ENCODE measurements at regions not wholly inside any gene's neighbourhood (a gene's known extent, or its start where the extent isn't known, plus 50 kb on each side); places are given as distances from the start of the nearest gene placed in this dataset.
A peak's percentile ranks its signal among the peaks of the same experiment; 100 is the strongest.

DNA sequence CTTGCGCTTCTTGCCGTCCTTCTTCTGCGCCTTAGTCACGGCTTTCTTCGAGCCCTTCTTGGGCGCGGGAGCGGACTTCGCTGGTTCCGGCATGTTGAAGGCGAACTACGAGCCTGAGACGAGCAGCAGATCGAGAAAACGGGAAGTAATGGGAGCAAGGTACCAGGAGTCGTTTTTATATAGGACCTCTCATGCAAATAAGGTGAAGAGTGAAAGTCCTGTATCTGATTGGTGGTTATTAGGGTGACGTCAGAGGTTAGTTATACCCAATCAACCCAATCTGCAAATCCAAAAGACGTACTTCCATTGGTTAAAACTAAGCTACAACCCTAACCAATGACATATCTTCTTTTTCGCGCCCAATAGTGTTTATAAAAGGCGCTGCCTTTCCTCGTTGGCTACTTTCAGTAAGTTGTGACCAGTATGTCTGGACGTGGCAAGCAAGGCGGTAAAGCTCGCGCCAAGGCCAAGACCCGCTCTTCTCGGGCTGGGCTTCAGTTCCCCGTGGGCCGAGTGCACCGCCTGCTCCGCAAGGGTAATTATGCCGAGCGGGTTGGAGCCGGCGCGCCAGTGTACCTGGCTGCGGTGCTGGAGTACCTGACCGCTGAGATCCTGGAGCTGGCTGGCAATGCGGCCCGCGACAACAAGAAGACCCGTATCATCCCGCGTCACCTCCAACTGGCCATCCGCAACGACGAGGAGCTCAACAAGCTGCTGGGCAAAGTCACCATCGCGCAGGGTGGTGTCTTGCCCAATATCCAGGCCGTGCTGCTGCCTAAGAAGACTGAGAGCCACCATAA, 100.6 kb upstream of the PRSS16 start (continued):
- TF ChIP-seq NR2F2 (IDR thresholded peaks at IDR 0.05) (no peak), YY1 (IDR thresholded peaks at IDR 0.05) (no peak), RAD21 (IDR thresholded peaks at IDR 0.05) (peak in 1 of 2 donors; percentile 29), GABPA (IDR thresholded peaks at IDR 0.05 in 1 of 2, conservative IDR thresholded peaks at IDR 0.05 in 1 of 2) (no peak), SP1 (IDR thresholded peaks at IDR 0.05) (peak; percentile 95), TAF1 (conservative IDR thresholded peaks at IDR 0.05) (peak; percentile 96), HNF4G (IDR thresholded peaks at IDR 0.05) (no peak), FOXA2 (IDR thresholded peaks at IDR 0.05) (no peak)

DNA sequence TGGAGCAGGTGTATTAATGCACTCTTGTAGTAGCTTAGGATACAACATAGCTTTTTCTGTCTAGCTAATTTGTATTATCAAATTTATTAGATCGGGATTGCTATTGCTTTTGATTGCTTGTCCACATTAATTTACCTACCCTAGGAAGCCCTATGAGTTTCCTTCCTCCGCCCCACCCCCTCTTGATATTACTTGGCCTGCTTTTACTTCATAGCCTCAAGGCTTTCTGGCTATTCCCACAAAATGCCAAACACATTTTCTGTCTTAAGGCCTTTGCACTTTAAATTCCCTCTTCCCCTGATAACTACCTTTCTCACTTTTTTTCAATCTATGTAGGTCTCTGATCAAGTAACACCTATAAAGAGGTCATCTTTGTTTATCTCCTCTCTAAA, 99.1 kb upstream of the PRSS16 start:
- peaks cover 0 to 21% (median 9%) of the 10 kb centered on the region in 4 donors for H3K4me1 ChIP-seq (ENCODE audit: control insufficient read depth in 4 of 4, insufficient read depth in 4 of 4, low read length in 3 of 4)
- TF ChIP-seq YY1 (IDR thresholded peaks at IDR 0.05): no peak
- no peak for TF ChIP-seq CTCF (IDR thresholded peaks at IDR 0.05; ENCODE audit: low read depth, low read length, missing input control)
- TF ChIP-seq HNF4A (conservative IDR thresholded peaks at IDR 0.05): no peak
- TF ChIP-seq JUND (IDR thresholded peaks at IDR 0.05): no peak
- no peak for TF ChIP-seq FOXA1 (IDR thresholded peaks at IDR 0.05)
- no peak for TF ChIP-seq TAF1 (conservative IDR thresholded peaks at IDR 0.05)
- TF ChIP-seq, protein P1, sequence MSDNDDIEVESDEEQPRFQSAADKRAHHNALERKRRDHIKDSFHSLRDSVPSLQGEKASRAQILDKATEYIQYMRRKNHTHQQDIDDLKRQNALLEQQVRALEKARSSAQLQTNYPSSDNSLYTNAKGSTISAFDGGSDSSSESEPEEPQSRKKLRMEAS (IDR thresholded peaks at IDR 0.05): no peak
- TF ChIP-seq NR2F2 (IDR thresholded peaks at IDR 0.05): no peak
- no peak for TF ChIP-seq EGR1 (IDR thresholded peaks at IDR 0.05; ENCODE audit: low read depth in 2 of 2)
- TF ChIP-seq FOXA2 (IDR thresholded peaks at IDR 0.05): no peak
- TF ChIP-seq GABPA (IDR thresholded peaks at IDR 0.05 in 1 of 2, conservative IDR thresholded peaks at IDR 0.05 in 1 of 2): no peak
- TF ChIP-seq SP1 (IDR thresholded peaks at IDR 0.05): no peak
- TF ChIP-seq RAD21 (IDR thresholded peaks at IDR 0.05): no peak
- no peaks in the 10 kb centered on the region for H3K36me3 ChIP-seq (ENCODE audit: control insufficient read depth in 4 of 4, insufficient read depth in 3 of 4, low read depth in 1 of 4, low read length in 3 of 4)
- H3K9ac ChIP-seq (ENCODE audit: low read depth in 1 of 2, low read length in 2 of 2): no peak overlapping the region
- H3K27me3 ChIP-seq (ENCODE audit: control insufficient read depth in 4 of 4, insufficient read depth in 4 of 4, low read length in 3 of 4): no peaks in the 10 kb centered on the region
- no peak for DNase-seq (ENCODE audit: low spot score)
- H3K4me3 ChIP-seq (ENCODE audit: low read depth in 1 of 3, low read length in 3 of 3): no peak overlapping the region
- WGBS: 95% methylated on average over 2 of the region's 2 CpGs
- H3K9me3 ChIP-seq (ENCODE audit: control insufficient read depth in 4 of 4, low read length in 3 of 4): no peaks in the 10 kb centered on the region
- H3K27ac ChIP-seq (ENCODE audit: low read depth in 1 of 2, low read length in 2 of 2): no peak overlapping the region

- H3K9me3 ChIP-seq (ENCODE audit: control insufficient read depth in 4 of 4, low read length in 3 of 4): no peaks in the 10 kb centered on the region
- no peaks in the 10 kb centered on the region for H3K36me3 ChIP-seq (ENCODE audit: control insufficient read depth in 4 of 4, insufficient read depth in 3 of 4, low read depth in 1 of 4, low read length in 3 of 4)
- no peak for DNase-seq (ENCODE audit: low spot score)
- 56% methylated on average over 1 of the region's 1 CpG for WGBS
- H3K27ac ChIP-seq (ENCODE audit: low read depth in 1 of 2, low read length in 2 of 2): no peak overlapping the region
- no peak overlapping the region for H3K4me3 ChIP-seq (ENCODE audit: low read depth in 1 of 3, low read length in 3 of 3)
- H3K27me3 ChIP-seq (ENCODE audit: control insufficient read depth in 4 of 4, insufficient read depth in 4 of 4, low read length in 3 of 4): no peaks in the 10 kb centered on the region
- peaks cover 0 to 18% (median 9%) of the 10 kb centered on the region in 4 donors for H3K4me1 ChIP-seq (ENCODE audit: control insufficient read depth in 4 of 4, insufficient read depth in 4 of 4, low read length in 3 of 4)
- H3K9ac ChIP-seq (ENCODE audit: low read depth in 1 of 2, low read length in 2 of 2): no peak overlapping the region
- no peak for TF ChIP-seq TAF1 (conservative IDR thresholded peaks at IDR 0.05)
- TF ChIP-seq, protein P2, sequence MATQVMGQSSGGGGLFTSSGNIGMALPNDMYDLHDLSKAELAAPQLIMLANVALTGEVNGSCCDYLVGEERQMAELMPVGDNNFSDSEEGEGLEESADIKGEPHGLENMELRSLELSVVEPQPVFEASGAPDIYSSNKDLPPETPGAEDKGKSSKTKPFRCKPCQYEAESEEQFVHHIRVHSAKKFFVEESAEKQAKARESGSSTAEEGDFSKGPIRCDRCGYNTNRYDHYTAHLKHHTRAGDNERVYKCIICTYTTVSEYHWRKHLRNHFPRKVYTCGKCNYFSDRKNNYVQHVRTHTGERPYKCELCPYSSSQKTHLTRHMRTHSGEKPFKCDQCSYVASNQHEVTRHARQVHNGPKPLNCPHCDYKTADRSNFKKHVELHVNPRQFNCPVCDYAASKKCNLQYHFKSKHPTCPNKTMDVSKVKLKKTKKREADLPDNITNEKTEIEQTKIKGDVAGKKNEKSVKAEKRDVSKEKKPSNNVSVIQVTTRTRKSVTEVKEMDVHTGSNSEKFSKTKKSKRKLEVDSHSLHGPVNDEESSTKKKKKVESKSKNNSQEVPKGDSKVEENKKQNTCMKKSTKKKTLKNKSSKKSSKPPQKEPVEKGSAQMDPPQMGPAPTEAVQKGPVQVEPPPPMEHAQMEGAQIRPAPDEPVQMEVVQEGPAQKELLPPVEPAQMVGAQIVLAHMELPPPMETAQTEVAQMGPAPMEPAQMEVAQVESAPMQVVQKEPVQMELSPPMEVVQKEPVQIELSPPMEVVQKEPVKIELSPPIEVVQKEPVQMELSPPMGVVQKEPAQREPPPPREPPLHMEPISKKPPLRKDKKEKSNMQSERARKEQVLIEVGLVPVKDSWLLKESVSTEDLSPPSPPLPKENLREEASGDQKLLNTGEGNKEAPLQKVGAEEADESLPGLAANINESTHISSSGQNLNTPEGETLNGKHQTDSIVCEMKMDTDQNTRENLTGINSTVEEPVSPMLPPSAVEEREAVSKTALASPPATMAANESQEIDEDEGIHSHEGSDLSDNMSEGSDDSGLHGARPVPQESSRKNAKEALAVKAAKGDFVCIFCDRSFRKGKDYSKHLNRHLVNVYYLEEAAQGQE (IDR thresholded peaks at IDR 0.05): no peak
- TF ChIP-seq HNF4A (conservative IDR thresholded peaks at IDR 0.05): no peak
- no peak for TF ChIP-seq RAD21 (IDR thresholded peaks at IDR 0.05)
- no peak for TF ChIP-seq GABPA (IDR thresholded peaks at IDR 0.05 in 1 of 2, conservative IDR thresholded peaks at IDR 0.05 in 1 of 2)
- TF ChIP-seq EGR1 (IDR thresholded peaks at IDR 0.05; ENCODE audit: low read depth in 2 of 2): no peak
- TF ChIP-seq, protein P1 (IDR thresholded peaks at IDR 0.05): no peak
- no peak for TF ChIP-seq JUND (IDR thresholded peaks at IDR 0.05)
- no peak for TF ChIP-seq ATF3 (IDR thresholded peaks at IDR 0.05)
- no peak for TF ChIP-seq NR2F2 (IDR thresholded peaks at IDR 0.05)
- no peak for TF ChIP-seq FOXA1 (IDR thresholded peaks at IDR 0.05)
- TF ChIP-seq YY1 (IDR thresholded peaks at IDR 0.05): no peak
- TF ChIP-seq, protein P3, sequence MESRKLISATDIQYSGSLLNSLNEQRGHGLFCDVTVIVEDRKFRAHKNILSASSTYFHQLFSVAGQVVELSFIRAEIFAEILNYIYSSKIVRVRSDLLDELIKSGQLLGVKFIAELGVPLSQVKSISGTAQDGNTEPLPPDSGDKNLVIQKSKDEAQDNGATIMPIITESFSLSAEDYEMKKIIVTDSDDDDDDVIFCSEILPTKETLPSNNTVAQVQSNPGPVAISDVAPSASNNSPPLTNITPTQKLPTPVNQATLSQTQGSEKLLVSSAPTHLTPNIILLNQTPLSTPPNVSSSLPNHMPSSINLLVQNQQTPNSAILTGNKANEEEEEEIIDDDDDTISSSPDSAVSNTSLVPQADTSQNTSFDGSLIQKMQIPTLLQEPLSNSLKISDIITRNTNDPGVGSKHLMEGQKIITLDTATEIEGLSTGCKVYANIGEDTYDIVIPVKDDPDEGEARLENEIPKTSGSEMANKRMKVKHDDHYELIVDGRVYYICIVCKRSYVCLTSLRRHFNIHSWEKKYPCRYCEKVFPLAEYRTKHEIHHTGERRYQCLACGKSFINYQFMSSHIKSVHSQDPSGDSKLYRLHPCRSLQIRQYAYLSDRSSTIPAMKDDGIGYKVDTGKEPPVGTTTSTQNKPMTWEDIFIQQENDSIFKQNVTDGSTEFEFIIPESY (IDR thresholded peaks at IDR 0.05): no peak
- no peak for TF ChIP-seq CTCF (IDR thresholded peaks at IDR 0.05; ENCODE audit: low read depth, low read length, missing input control)
- no peak for TF ChIP-seq FOXA2 (IDR thresholded peaks at IDR 0.05)
Observed at GRCh38 chr6:27149150-27149549, 98.4 kb upstream of the PRSS16 start.
